ENCODE measurements at regions not wholly inside any gene's neighbourhood (a gene's known extent, or its start where the extent isn't known, plus 50 kb on each side); places are given as distances from the start of the nearest gene placed in this dataset.

GRCh38 chr12:92210071-92210470, 64.4 kb upstream of the BTG1 start:
- Histone ChIP-seq H3K4me1 (ENCODE audit: control insufficient read depth in 3 of 3, insufficient read depth in 3 of 3, low read length in 3 of 3) (no peaks in the 10 kb centered on the region), H3K27ac (ENCODE audit: low read depth, low read length) (no peak overlapping the region), H3K9ac (ENCODE audit: low read depth in 1 of 3, low read length in 3 of 3) (no peak overlapping the region), H3K36me3 (ENCODE audit: control insufficient read depth in 3 of 3, insufficient read depth in 3 of 3, low read length in 3 of 3) (no peaks in the 10 kb centered on the region), H3K9me3 (ENCODE audit: control insufficient read depth in 3 of 3, low read length in 3 of 3) (no peaks in the 10 kb centered on the region), H3K4me3 (ENCODE audit: low read length in 3 of 3) (no peak overlapping the region), H3K27me3 (ENCODE audit: control insufficient read depth in 3 of 3, insufficient read depth in 3 of 3, low read length in 3 of 3) (no peaks in the 10 kb centered on the region)

GRCh38 chr12:92208613-92209121, 63.0 kb upstream of the BTG1 start:
- Histone ChIP-seq H3K36me3 (ENCODE audit: control insufficient read depth in 3 of 3, insufficient read depth in 3 of 3, low read length in 3 of 3) (no peaks in the 10 kb centered on the region), H3K27ac (ENCODE audit: low read depth, low read length) (no peak overlapping the region), H3K4me1 (ENCODE audit: control insufficient read depth in 3 of 3, insufficient read depth in 3 of 3, low read length in 3 of 3) (no peaks in the 10 kb centered on the region), H3K9ac (ENCODE audit: low read depth in 1 of 3, low read length in 3 of 3) (no peak overlapping the region), H3K27me3 (ENCODE audit: control insufficient read depth in 3 of 3, insufficient read depth in 3 of 3, low read length in 3 of 3) (no peaks in the 10 kb centered on the region), H3K4me3 (ENCODE audit: low read length in 3 of 3) (no peak overlapping the region), H3K9me3 (ENCODE audit: control insufficient read depth in 3 of 3, low read length in 3 of 3) (no peaks in the 10 kb centered on the region)

DNA sequence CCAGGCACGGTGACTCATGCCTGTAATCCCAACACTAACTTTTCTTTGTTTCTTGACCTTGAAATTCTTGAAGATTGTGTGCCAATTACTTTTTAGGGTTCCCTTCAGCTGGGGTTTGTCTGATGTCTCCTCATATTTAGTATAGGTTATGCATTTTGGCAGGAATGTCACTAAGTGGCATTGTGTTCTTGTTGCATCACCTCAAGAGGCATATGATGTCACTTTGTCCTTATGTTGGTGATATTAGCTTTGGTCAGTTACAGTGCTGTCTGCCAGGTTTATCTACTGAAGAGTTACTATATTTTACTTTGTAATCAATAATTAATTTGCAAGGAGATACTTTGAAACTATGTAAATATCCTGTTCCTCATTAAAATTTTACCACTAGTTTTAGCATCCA, 61.0 kb upstream of the BTG1 start:
- no peaks in the 10 kb centered on the region for H3K4me1 ChIP-seq (ENCODE audit: control insufficient read depth in 3 of 3, insufficient read depth in 3 of 3, low read length in 3 of 3)
- no peaks in the 10 kb centered on the region for H3K9me3 ChIP-seq (ENCODE audit: control insufficient read depth in 3 of 3, low read length in 3 of 3)
- H3K4me3 ChIP-seq (ENCODE audit: low read length in 3 of 3), result no peak overlapping the region
- H3K27me3 ChIP-seq (ENCODE audit: control insufficient read depth in 3 of 3, insufficient read depth in 3 of 3, low read length in 3 of 3), result no peaks in the 10 kb centered on the region
- H3K9ac ChIP-seq (ENCODE audit: low read depth in 1 of 3, low read length in 3 of 3), result no peak overlapping the region
- H3K36me3 ChIP-seq (ENCODE audit: control insufficient read depth in 3 of 3, insufficient read depth in 3 of 3, low read length in 3 of 3), result no peaks in the 10 kb centered on the region
- H3K27ac ChIP-seq (ENCODE audit: low read depth, low read length), result no peak overlapping the region

GRCh38 chr12:92206011-92206410, 60.4 kb upstream of the BTG1 start:
- no peak overlapping the region for H3K27ac ChIP-seq (ENCODE audit: low read depth, low read length)
- H3K4me3 ChIP-seq (ENCODE audit: low read length in 3 of 3), result no peak overlapping the region
- no peaks in the 10 kb centered on the region for H3K4me1 ChIP-seq (ENCODE audit: control insufficient read depth in 3 of 3, insufficient read depth in 3 of 3, low read length in 3 of 3)
- H3K27me3 ChIP-seq (ENCODE audit: control insufficient read depth in 3 of 3, insufficient read depth in 3 of 3, low read length in 3 of 3), result no peaks in the 10 kb centered on the region
- no peaks in the 10 kb centered on the region for H3K9me3 ChIP-seq (ENCODE audit: control insufficient read depth in 3 of 3, low read length in 3 of 3)
- H3K36me3 ChIP-seq (ENCODE audit: control insufficient read depth in 3 of 3, insufficient read depth in 3 of 3, low read length in 3 of 3), result no peaks in the 10 kb centered on the region
- no peak overlapping the region for H3K9ac ChIP-seq (ENCODE audit: low read depth in 1 of 3, low read length in 3 of 3)

DNA sequence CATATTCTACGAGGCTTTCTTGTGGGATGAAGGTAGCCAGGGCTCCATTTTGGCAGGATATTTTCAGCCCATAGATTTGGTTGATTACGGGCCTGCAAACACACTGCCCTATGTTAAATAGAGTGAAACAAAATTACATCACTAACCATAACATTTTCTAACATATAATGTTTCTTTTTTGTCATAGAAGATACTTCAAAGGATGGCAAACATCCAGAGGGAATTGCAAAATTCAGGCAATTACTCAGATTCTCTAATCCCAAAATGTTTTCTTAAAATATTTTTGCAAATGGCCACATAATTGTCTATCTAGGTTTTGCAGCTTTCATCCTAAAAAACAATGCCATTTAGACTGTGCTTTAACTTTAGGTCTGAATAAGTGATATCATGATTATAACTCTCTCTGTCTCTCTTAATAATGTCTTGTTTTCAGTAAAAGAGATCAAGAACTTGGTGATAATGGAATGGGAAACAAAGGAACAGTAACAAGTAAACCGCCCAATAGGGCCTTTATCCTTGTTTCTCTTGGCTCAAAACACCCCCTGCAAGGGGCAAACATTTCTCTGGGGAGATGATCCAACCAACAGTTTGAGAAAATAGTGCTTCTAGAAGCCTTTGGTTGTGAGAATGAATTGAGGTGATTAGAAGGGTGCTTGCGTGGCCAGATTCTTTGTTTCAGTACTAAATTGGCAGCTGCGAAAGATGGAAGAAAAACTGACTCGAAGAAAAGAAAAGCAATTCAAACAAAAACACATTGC, 54.4 kb upstream of the BTG1 start:
- H3K9ac ChIP-seq (ENCODE audit: low read depth in 1 of 3, low read length in 3 of 3), result no peak overlapping the region
- peaks cover 0 to 2% (median 0%) of the 10 kb centered on the region in 3 donors for H3K9me3 ChIP-seq (ENCODE audit: control insufficient read depth in 3 of 3, low read length in 3 of 3)
- H3K36me3 ChIP-seq (ENCODE audit: control insufficient read depth in 3 of 3, insufficient read depth in 3 of 3, low read length in 3 of 3), result no peaks in the 10 kb centered on the region
- no peaks in the 10 kb centered on the region for H3K27me3 ChIP-seq (ENCODE audit: control insufficient read depth in 3 of 3, insufficient read depth in 3 of 3, low read length in 3 of 3)
- H3K4me3 ChIP-seq (ENCODE audit: low read length in 3 of 3), result no peak overlapping the region
- H3K4me1 ChIP-seq (ENCODE audit: control insufficient read depth in 3 of 3, insufficient read depth in 3 of 3, low read length in 3 of 3), result no peaks in the 10 kb centered on the region
- H3K27ac ChIP-seq (ENCODE audit: low read depth, low read length), result no peak overlapping the region

DNA sequence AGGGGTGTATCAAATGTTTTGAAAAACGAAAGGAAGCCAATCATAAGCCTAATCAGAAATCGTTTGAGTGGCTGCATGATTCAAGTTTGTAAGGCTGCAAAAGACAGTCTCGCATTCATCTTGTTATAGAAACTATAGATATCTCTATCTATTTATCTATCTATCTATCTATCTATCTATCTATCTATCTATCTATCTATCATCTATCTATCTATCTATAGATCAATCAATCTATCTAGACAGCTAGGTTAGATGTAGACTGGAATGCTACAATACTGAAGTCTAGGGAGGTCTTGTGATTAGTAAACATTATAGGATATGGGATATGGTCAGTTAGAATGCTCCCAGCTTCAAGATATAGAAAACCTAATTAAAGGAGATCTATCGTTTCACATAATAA, 52.2 kb upstream of the BTG1 start:
- H3K36me3 ChIP-seq (ENCODE audit: control insufficient read depth in 3 of 3, insufficient read depth in 3 of 3, low read length in 3 of 3), result no peaks in the 10 kb centered on the region
- no peak overlapping the region for H3K9ac ChIP-seq (ENCODE audit: low read depth in 1 of 3, low read length in 3 of 3)
- no peak overlapping the region for H3K27ac ChIP-seq (ENCODE audit: low read depth, low read length)
- peaks cover 0 to 2% (median 0%) of the 10 kb centered on the region in 3 donors for H3K9me3 ChIP-seq (ENCODE audit: control insufficient read depth in 3 of 3, low read length in 3 of 3)
- H3K4me1 ChIP-seq (ENCODE audit: control insufficient read depth in 3 of 3, insufficient read depth in 3 of 3, low read length in 3 of 3), result no peaks in the 10 kb centered on the region
- no peaks in the 10 kb centered on the region for H3K27me3 ChIP-seq (ENCODE audit: control insufficient read depth in 3 of 3, insufficient read depth in 3 of 3, low read length in 3 of 3)
- H3K4me3 ChIP-seq (ENCODE audit: low read length in 3 of 3), result no peak overlapping the region

- no peak overlapping the region for H3K9ac ChIP-seq (ENCODE audit: low read depth in 1 of 3, low read length in 3 of 3)
- no peaks in the 10 kb centered on the region for H3K27me3 ChIP-seq (ENCODE audit: control insufficient read depth in 3 of 3, insufficient read depth in 3 of 3, low read length in 3 of 3)
- no peaks in the 10 kb centered on the region for H3K4me1 ChIP-seq (ENCODE audit: control insufficient read depth in 3 of 3, insufficient read depth in 3 of 3, low read length in 3 of 3)
- no peak overlapping the region for H3K27ac ChIP-seq (ENCODE audit: low read depth, low read length)
- no peaks in the 10 kb centered on the region for H3K36me3 ChIP-seq (ENCODE audit: control insufficient read depth in 3 of 3, insufficient read depth in 3 of 3, low read length in 3 of 3)
- H3K9me3 ChIP-seq (ENCODE audit: control insufficient read depth in 3 of 3, low read length in 3 of 3), result peaks cover 0 to 2% (median 0%) of the 10 kb centered on the region in 3 donors
- no peak overlapping the region for H3K4me3 ChIP-seq (ENCODE audit: low read length in 3 of 3)
Measured at GRCh38 chr12:92196368-92196767, 50.7 kb upstream of the BTG1 start.
